GM12891 (cell line): ENCODE measurements at regions not wholly inside any gene's neighbourhood (a gene's known extent, or its start where the extent isn't known, plus 50 kb on each side); places are given as distances from the start of the nearest gene placed in this dataset.

Experiments
- POLR2A ChIP-seq: IDR thresholded peaks from 2 replicates; pipeline ENCODE4 v1.6.1; 2011; ENCODE audit warnings: low read depth, low read length, control low read depth
- POLR2AphosphoS5 ChIP-seq: IDR thresholded peaks from 2 replicates; pipeline ENCODE4 v1.6.1; 2011; ENCODE audit warnings: low read depth, low read length, control low read depth
- SPI1 ChIP-seq: IDR thresholded peaks from 2 replicates; pipeline ENCODE4 v1.6.1; 2011; ENCODE audit warnings: low read depth, low read length, control low read depth
- TAF1 ChIP-seq: IDR thresholded peaks from 2 replicates; pipeline ENCODE4 v1.6.1; 2011; ENCODE audit warnings: low read depth, low read length, control low read depth

GRCh38 chr2:113806217-113806913 is 49.9 kb upstream of the SLC35F5 start:
- TF ChIP-seq POLR2A (no peak), POLR2AphosphoS5 (no peak), TAF1 (no peak), SPI1 (no peak)
